SK-N-SH (cell line): ENCODE measurements at regions not wholly inside any gene's neighbourhood (a gene's known extent, or its start where the extent isn't known, plus 50 kb on each side); places are given as distances from the start of the nearest gene placed in this dataset.
A peak's percentile ranks its signal among the peaks of the same experiment; 100 is the strongest.

Experiments
- CTCF ChIA-PET: fragments of 300-600, 350-600 bp; formaldehyde crosslinking; extraction: SDS; loops from one replicate; lab custom pipeline; 2021; lab: Yijun Ruan, JAX
- POLR2A ChIA-PET: fragments of 350-600 bp; sonication (Branson Sonifier 250); formaldehyde crosslinking; extraction: SDS; loops from one replicate; lab custom pipeline; 2020; ENCODE audit warnings: antibody characterized with exemption, inconsistent platforms; lab: Yijun Ruan, JAX
- DNase-seq: peaks from one replicate; pipeline ENCODE4 v3.0.0; 2012
- H2AFZ ChIP-seq: fragments of 200-600 bp; sonication (generic); 2 replicates; pipeline ENCODE4 v1.8.1; 2016; ENCODE audit warnings: antibody characterized with exemption, mild to moderate bottlenecking, low read depth
- H3F3A ChIP-seq: fragments of 200-600 bp; sonication (generic); replicated peaks from 2 replicates; pipeline ENCODE3; 2016; ENCODE audit warnings: antibody characterized with exemption, mild to moderate bottlenecking; ENCODE audit not compliant: insufficient read depth
- H3K27ac ChIP-seq, 2 experiments: fragments of 200-500 bp in 1 of 2; fragments of 200-600 bp in 1 of 2; sonication (Bioruptor generic) in 1 of 2; sonication (generic), shearing (Covaris generic) in 1 of 2; 2 replicates each; pipeline versions ENCODE4 v1.5.1 to v1.6.1; 2014 to 2016; ENCODE audit warnings: low read depth in 2 of 2, inconsistent platforms in 1 of 2, low read length in 1 of 2, mild to moderate bottlenecking in 1 of 2, mixed read lengths in 1 of 2
- H3K27me3 ChIP-seq: fragments of 200-600 bp; sonication (generic), shearing (Covaris generic); 2 replicates; pipeline ENCODE4 v1.6.1; 2016; ENCODE audit warnings: mixed run types; ENCODE audit not compliant: insufficient read depth
- H3K36me3 ChIP-seq, 2 experiments: fragments of 200-500 bp in 1 of 2; fragments of 200-600 bp in 1 of 2; sonication (Bioruptor generic) in 1 of 2; sonication (generic) in 1 of 2; replicated peaks in 1 of 2; 2 replicates each; pipeline versions ENCODE3 to v1.5.1; 2014 to 2016; ENCODE audit warnings: low read length in 1 of 2, mild to moderate bottlenecking in 1 of 2; ENCODE audit not compliant: insufficient read depth in 2 of 2, control insufficient read depth in 1 of 2
- H3K4me1 ChIP-seq, 2 experiments: fragments of 200-500 bp in 1 of 2; fragments of 200-600 bp in 1 of 2; sonication (Bioruptor generic) in 1 of 2; sonication (generic), shearing (Covaris generic) in 1 of 2; 2 replicates each; pipeline versions ENCODE4 v1.5.1 to v1.6.1; 2014 to 2016; ENCODE audit warnings: low read depth in 1 of 2, low read length in 1 of 2, mixed run types in 1 of 2; ENCODE audit not compliant: insufficient read depth in 2 of 2, control insufficient read depth in 1 of 2
- H3K4me2 ChIP-seq: fragments of 200-600 bp; sonication (generic), shearing (Covaris generic); 2 replicates; pipeline ENCODE4 v1.6.1; 2017; ENCODE audit warnings: mixed run types
- H3K4me3 ChIP-seq, 2 experiments: fragments of 200-500 bp in 1 of 2; fragments of 200-600 bp in 1 of 2; sonication (Bioruptor generic) in 1 of 2; sonication (generic), shearing (Covaris generic) in 1 of 2; 2 replicates each; pipeline versions ENCODE4 v1.5.1 to v1.8.1; 2014 to 2016; ENCODE audit warnings: low read depth in 2 of 2, inconsistent platforms in 1 of 2, low read length in 1 of 2, mild to moderate bottlenecking in 1 of 2, mixed read lengths in 1 of 2, moderate library complexity in 1 of 2
- H3K79me2 ChIP-seq: fragments of 200-600 bp; sonication (generic); 2 replicates; pipeline ENCODE4 v1.8.1; 2017; ENCODE audit warnings: mild to moderate bottlenecking; ENCODE audit not compliant: insufficient read depth
- H3K9ac ChIP-seq: fragments of 200-600 bp; sonication (generic); 2 replicates; pipeline ENCODE4 v1.6.1; 2017; ENCODE audit warnings: mixed run types
- H3K9me2 ChIP-seq: fragments of 200-600 bp; sonication (generic); 2 replicates; pipeline ENCODE4 v1.6.1; 2017; ENCODE audit warnings: mixed run types
- H3K9me3 ChIP-seq: fragments of 200-600 bp; sonication (generic); 2 replicates; pipeline ENCODE4 v1.6.1; 2017; ENCODE audit warnings: mixed run types, mild to moderate bottlenecking, moderate library complexity
- H4K20me1 ChIP-seq: fragments of 200-600 bp; sonication (generic); 2 replicates; pipeline ENCODE4 v1.6.1; 2017; ENCODE audit warnings: mild to moderate bottlenecking, mixed run types; ENCODE audit not compliant: insufficient read depth
- CHD2 ChIP-seq: fragments of 150-350 bp; IDR thresholded peaks from 2 replicates; pipeline ENCODE4 v1.6.1; 2018; ENCODE audit warnings: low read length; ENCODE audit not compliant: partially characterized antibody
- EZH2phosphoT487 ChIP-seq: fragments of 200-600 bp; sonication (generic); IDR thresholded peaks from 2 replicates; pipeline ENCODE4 v1.6.1; 2017; ENCODE audit warnings: low read depth, mixed run types, mild to moderate bottlenecking, antibody characterized with exemption, moderate library complexity, borderline replicate concordance
- FOSL2 ChIP-seq: IDR thresholded peaks from 2 replicates; pipeline ENCODE4 v1.4.0; 2012; ENCODE audit warnings: low read depth, mild to moderate bottlenecking, moderate library complexity, borderline replicate concordance
- GATA2 ChIP-seq: sonication (generic); formaldehyde crosslinking; IDR thresholded peaks from 2 replicates; pipeline ENCODE4 v1.5.0; 2020; ENCODE audit warnings: mild to moderate bottlenecking, missing genetic modification reagents
- JUND ChIP-seq: IDR thresholded peaks from 2 replicates; pipeline ENCODE4 v1.4.0; 2012
- MEF2A ChIP-seq: IDR thresholded peaks from 2 replicates; pipeline ENCODE4 v1.4.0; 2012; ENCODE audit warnings: low read depth, borderline replicate concordance
- MXI1 ChIP-seq: IDR thresholded peaks from 2 replicates; pipeline ENCODE4 v1.6.1; 2012; ENCODE audit warnings: mild to moderate bottlenecking, low read depth, low read length, improper control_type of control experiment
- NFIC ChIP-seq: IDR thresholded peaks from 2 replicates; pipeline ENCODE4 v1.4.0; 2012; ENCODE audit warnings: borderline replicate concordance
- NRF1 ChIP-seq: IDR thresholded peaks from 2 replicates; pipeline ENCODE4 v1.6.1; 2012; ENCODE audit warnings: low read depth, mild to moderate bottlenecking, low read length
- POLR2AphosphoS5 ChIP-seq: IDR thresholded peaks from 2 replicates; pipeline ENCODE4 v1.6.1; 2012; ENCODE audit warnings: low read depth, low read length
- RAD21 ChIP-seq: IDR thresholded peaks from 2 replicates; pipeline ENCODE4 v1.6.1; 2012; ENCODE audit warnings: mild to moderate bottlenecking, low read length
- RFX5 ChIP-seq: IDR thresholded peaks from 2 replicates; pipeline ENCODE4 v1.6.1; 2012; ENCODE audit warnings: mild to moderate bottlenecking, improper control_type of control experiment, low read length
- SMC3 ChIP-seq: IDR thresholded peaks from 2 replicates; pipeline ENCODE4 v1.6.1; 2012; ENCODE audit warnings: low read depth, low read length, improper control_type of control experiment
- YY1 ChIP-seq: IDR thresholded peaks from 2 replicates; pipeline ENCODE4 v1.4.0; 2012; ENCODE audit warnings: low read depth, mild to moderate bottlenecking
- TF ChIP-seq, protein P1 (sequence below): fragments of 200-600 bp; sonication (generic); IDR thresholded peaks from 2 replicates; pipeline ENCODE4 v1.6.1; 2017; ENCODE audit warnings: antibody characterized with exemption, mild to moderate bottlenecking, moderate library complexity
- TF ChIP-seq, protein P2 (sequence below): IDR thresholded peaks from 2 replicates; pipeline ENCODE4 v1.4.0; 2012; ENCODE audit warnings: low read depth
- TF ChIP-seq, protein P3 (sequence below): IDR thresholded peaks from 2 replicates; pipeline ENCODE4; 2012
- TF ChIP-seq, protein P4 (sequence below): fragments of 150-350 bp; IDR thresholded peaks from 2 replicates; pipeline ENCODE4 v1.6.1; 2016; ENCODE audit warnings: mild to moderate bottlenecking, low read depth, low read length
- TF ChIP-seq, protein P5 (sequence below): IDR thresholded peaks from 2 replicates; pipeline ENCODE4 v1.4.0; 2012; ENCODE audit warnings: low read depth, borderline replicate concordance
- TF ChIP-seq, protein P6 (sequence below): IDR thresholded peaks from 2 replicates; pipeline ENCODE4 v1.4.0; 2012; ENCODE audit warnings: low read depth, borderline replicate concordance

DNA sequence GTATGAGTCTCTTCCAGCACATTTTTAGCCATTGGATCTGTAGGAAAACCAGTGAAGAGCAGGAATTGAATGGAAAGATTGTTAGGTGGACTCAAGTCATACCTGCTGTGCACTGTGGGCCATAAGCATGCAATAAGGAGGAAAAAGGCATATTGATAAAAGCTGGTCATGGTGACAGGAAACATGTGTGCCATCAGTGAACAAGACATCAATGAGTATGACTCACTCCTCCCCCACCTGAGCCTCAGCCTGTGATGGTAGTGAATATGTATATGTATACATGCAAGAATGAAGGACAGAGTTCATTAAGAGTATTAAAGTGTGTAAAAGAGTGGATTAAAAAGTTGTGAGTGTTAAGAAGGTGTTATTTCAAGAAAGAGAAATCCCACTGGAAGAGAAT is 164.5 kb downstream of the TMEM38B start:
- H3K4me3 ChIP-seq = no peak overlapping the region
- H3K9ac ChIP-seq = no peak overlapping the region
- H3K79me2 ChIP-seq = no peaks in the 10 kb centered on the region
- POLR2A ChIA-PET = no interaction called here
- no peaks in the 10 kb centered on the region for H4K20me1 ChIP-seq
- H3K27me3 ChIP-seq = no peaks in the 10 kb centered on the region
- no peak overlapping the region for H3K4me2 ChIP-seq
- H2AFZ ChIP-seq = no peak overlapping the region
- H3K9me3 ChIP-seq = no peaks in the 10 kb centered on the region
- no peaks in the 10 kb centered on the region for H3K36me3 ChIP-seq
- no peaks in the 10 kb centered on the region for H3F3A ChIP-seq
- H3K27ac ChIP-seq = no peak overlapping the region
- CTCF ChIA-PET = interaction anchor here (2.3 to 3.3 kb wide), 2 partner anchors 17 to 23 kb away, joined by 21 to 26 read pairs; no protein-coding TSS in a partner anchor
- TF ChIP-seq NRF1 (no peak), FOSL2 (no peak), YY1 (no peak)
- TF ChIP-seq, protein P1, sequence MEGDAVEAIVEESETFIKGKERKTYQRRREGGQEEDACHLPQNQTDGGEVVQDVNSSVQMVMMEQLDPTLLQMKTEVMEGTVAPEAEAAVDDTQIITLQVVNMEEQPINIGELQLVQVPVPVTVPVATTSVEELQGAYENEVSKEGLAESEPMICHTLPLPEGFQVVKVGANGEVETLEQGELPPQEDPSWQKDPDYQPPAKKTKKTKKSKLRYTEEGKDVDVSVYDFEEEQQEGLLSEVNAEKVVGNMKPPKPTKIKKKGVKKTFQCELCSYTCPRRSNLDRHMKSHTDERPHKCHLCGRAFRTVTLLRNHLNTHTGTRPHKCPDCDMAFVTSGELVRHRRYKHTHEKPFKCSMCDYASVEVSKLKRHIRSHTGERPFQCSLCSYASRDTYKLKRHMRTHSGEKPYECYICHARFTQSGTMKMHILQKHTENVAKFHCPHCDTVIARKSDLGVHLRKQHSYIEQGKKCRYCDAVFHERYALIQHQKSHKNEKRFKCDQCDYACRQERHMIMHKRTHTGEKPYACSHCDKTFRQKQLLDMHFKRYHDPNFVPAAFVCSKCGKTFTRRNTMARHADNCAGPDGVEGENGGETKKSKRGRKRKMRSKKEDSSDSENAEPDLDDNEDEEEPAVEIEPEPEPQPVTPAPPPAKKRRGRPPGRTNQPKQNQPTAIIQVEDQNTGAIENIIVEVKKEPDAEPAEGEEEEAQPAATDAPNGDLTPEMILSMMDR = no peak
- TF ChIP-seq, protein P2, sequence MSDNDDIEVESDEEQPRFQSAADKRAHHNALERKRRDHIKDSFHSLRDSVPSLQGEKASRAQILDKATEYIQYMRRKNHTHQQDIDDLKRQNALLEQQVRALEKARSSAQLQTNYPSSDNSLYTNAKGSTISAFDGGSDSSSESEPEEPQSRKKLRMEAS = no peak
- DNase-seq = no peak
- H3K4me1 ChIP-seq = peaks cover 0 to 13% of the 10 kb centered on the region in 2 experiments; a peak in 2 of 4 replicates
- H3K9me2 ChIP-seq = no peaks in the 10 kb centered on the region

DNA sequence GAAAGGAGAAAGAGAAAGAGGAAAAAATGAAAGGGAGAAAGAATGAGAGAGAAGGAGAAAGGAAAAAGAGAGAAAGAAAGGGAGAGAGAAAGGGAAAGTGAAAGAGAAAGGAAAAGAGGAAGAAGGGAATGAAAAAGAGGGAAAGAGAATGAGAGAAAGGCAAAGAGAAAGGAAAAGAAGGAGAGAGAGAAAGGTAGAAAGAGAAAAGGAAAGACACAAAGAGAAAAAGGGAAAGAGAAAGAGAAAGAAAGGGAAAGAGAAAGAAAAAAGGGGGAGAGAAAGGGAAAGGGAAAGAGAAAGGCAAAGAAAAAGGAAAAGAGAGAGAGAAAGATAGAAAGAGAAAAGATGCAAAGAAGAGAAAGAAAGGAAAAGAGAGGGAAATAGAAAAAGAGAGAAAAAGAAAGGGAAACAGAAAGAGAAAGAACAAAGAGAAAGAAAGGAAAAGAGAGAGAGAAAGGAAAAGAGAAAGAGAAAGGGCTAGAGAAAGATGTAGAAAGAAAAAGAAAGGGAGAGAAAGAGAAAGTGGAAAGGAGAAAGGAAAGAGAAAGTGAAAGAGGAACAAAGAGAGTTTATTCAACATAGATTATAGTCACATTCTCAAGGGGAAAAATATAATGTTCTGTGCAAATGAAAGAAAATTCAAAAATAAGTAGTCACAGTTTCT is 165.2 kb downstream of the TMEM38B start:
- POLR2A ChIA-PET = no interaction called here
- Histone ChIP-seq H3K36me3 (no peaks in the 10 kb centered on the region), H3K9ac (no peak overlapping the region), H3K79me2 (no peaks in the 10 kb centered on the region), H3K4me1 (peaks cover 0 to 13% of the 10 kb centered on the region in 2 experiments; a peak in 2 of 4 replicates), H3K9me3 (no peaks in the 10 kb centered on the region), H3K27ac (no peak overlapping the region), H3K4me3 (no peak overlapping the region), H3K9me2 (no peaks in the 10 kb centered on the region), H3F3A (no peaks in the 10 kb centered on the region), H2AFZ (0 out of 2 replicates have a peak overlapping the region, but pooled peaks have one; percentile 31)
- CTCF ChIA-PET = no interaction called here
- TF ChIP-seq RAD21 (no peak), EZH2phosphoT487 (no peak), GATA2 (CRISPR knock-in tag) (no peak), NFIC (no peak), RFX5 (no peak), POLR2AphosphoS5 (no peak), MXI1 (no peak), JUND (no peak), SMC3 (no peak), CHD2 (no peak), MEF2A (no peak)
- TF ChIP-seq, protein P3, sequence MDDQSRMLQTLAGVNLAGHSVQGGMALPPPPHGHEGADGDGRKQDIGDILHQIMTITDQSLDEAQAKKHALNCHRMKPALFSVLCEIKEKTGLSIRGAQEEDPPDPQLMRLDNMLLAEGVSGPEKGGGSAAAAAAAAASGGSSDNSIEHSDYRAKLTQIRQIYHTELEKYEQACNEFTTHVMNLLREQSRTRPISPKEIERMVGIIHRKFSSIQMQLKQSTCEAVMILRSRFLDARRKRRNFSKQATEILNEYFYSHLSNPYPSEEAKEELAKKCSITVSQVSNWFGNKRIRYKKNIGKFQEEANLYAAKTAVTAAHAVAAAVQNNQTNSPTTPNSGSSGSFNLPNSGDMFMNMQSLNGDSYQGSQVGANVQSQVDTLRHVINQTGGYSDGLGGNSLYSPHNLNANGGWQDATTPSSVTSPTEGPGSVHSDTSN = no peak
- TF ChIP-seq, protein P4, sequence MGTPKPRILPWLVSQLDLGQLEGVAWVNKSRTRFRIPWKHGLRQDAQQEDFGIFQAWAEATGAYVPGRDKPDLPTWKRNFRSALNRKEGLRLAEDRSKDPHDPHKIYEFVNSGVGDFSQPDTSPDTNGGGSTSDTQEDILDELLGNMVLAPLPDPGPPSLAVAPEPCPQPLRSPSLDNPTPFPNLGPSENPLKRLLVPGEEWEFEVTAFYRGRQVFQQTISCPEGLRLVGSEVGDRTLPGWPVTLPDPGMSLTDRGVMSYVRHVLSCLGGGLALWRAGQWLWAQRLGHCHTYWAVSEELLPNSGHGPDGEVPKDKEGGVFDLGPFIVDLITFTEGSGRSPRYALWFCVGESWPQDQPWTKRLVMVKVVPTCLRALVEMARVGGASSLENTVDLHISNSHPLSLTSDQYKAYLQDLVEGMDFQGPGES = no peak
- TF ChIP-seq, protein P5, sequence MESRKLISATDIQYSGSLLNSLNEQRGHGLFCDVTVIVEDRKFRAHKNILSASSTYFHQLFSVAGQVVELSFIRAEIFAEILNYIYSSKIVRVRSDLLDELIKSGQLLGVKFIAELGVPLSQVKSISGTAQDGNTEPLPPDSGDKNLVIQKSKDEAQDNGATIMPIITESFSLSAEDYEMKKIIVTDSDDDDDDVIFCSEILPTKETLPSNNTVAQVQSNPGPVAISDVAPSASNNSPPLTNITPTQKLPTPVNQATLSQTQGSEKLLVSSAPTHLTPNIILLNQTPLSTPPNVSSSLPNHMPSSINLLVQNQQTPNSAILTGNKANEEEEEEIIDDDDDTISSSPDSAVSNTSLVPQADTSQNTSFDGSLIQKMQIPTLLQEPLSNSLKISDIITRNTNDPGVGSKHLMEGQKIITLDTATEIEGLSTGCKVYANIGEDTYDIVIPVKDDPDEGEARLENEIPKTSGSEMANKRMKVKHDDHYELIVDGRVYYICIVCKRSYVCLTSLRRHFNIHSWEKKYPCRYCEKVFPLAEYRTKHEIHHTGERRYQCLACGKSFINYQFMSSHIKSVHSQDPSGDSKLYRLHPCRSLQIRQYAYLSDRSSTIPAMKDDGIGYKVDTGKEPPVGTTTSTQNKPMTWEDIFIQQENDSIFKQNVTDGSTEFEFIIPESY = no peak
- TF ChIP-seq, protein P6, sequence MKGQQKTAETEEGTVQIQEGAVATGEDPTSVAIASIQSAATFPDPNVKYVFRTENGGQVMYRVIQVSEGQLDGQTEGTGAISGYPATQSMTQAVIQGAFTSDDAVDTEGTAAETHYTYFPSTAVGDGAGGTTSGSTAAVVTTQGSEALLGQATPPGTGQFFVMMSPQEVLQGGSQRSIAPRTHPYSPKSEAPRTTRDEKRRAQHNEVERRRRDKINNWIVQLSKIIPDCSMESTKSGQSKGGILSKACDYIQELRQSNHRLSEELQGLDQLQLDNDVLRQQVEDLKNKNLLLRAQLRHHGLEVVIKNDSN = no peak
- TF ChIP-seq, all 33 proteins: peak for 0
- no peak for DNase-seq
- Histone ChIP-seq H3K4me2 (no peak overlapping the region), H4K20me1 (no peaks in the 10 kb centered on the region), H3K27me3 (no peaks in the 10 kb centered on the region)
